ENCODE measurements at regions not wholly inside any gene's neighbourhood (a gene's known extent, or its start where the extent isn't known, plus 50 kb on each side); places are given as distances from the start of the nearest gene placed in this dataset.
"Not testable (repeated sequence)": the region's sequence is repeated elsewhere in the genome, so short reads cannot be mapped to it uniquely, and the experiment has no call there.

DNA sequence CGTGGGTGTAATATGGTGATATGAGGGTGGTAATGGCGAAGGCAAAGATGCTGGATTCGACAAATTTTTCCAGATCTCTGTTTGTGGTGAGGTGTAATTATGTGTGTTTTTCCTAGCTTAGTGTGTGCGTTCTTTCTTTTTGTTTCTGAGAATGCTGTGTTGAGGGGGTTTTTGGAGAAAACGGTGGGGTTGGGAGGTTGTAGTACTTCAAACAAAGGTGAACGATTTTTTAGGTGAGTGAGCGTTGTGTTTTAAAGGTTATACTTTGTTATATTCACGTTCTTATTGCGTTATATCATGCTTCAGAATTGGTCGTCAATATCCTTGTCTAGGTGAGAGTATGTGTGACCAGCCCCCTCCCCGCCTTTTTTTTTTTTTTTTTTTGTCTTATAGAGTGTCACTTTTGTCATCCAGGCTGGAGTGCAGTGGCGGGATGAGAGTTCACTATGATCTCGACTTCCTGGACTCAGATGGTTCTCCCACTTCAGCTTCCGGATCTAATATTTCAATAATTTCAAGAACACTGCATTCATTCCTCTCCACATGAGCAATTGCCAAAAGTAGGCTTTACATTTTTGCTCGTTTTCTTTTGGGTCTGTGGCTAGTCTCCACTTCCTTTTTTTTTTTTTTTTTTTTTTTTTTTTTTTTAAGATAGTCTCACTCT, 82.2 kb upstream of the RNU2-1 start:
- DNase-seq (ENCODE audit: low read depth), result no peak

DNA sequence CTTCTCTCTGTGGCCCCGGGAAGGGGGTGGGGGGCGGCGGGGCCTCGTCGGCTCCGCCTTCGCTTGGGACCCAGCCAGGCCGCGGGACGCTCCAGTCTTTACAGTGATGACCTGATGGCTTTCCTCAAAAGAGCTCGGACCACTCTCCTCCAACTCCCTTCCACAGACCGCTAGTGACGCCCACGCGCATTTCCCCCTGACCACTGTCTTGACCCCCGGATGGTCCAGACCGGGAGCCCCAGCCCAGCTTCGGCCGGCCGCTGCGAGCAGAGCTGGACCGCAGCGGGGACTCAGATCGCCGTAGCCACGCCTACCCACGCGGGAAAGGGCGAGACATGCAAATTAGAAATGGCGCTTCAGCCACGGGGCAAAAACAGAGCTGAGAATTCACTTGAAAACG, 81.6 kb upstream of the RNU2-1 start:
- no peak for DNase-seq (ENCODE audit: low read depth)

DNA sequence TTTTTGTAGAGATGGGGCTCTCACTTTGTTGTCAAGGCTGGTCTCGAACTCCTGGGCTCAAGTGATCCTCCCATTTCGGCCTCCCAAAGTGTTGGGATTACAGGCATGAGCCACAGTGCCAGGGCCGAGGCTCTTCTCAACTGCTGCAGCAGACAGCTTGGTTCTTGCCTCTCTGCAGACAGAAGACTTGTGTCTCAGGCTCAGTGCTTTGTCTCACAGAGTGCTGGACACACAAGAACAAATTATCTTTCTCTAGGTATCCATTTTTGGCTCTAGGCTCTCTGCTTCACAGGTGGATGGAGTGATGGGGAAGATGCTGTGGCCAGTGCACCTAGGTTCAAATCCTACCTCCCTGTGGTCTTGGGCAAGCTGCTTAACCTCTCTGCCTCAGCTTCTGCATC, 80.8 kb upstream of the RNU2-1 start:
- DNase-seq (ENCODE audit: low read depth), result no peak

DNA sequence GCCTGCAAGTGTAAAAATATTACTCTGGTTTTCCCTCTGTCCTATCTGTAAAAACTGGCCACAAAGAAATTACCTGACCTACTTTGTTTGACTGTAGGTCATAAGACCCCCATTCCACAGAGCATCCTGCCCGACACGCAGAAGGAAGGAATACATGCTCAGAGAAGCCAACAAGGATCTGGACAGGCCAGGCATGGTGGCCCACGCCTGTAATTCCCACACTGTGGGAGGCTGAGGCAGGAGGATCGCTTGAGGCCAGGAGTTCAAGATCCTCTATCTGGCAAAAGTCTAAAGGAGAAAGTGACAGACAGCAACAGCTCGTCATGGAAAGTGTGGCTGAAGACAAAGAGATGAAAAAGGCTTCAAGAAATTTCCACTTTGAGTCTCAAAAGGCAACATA, 78.2 kb upstream of the RNU2-1 start:
- no peak for DNase-seq (ENCODE audit: low read depth)

DNA sequence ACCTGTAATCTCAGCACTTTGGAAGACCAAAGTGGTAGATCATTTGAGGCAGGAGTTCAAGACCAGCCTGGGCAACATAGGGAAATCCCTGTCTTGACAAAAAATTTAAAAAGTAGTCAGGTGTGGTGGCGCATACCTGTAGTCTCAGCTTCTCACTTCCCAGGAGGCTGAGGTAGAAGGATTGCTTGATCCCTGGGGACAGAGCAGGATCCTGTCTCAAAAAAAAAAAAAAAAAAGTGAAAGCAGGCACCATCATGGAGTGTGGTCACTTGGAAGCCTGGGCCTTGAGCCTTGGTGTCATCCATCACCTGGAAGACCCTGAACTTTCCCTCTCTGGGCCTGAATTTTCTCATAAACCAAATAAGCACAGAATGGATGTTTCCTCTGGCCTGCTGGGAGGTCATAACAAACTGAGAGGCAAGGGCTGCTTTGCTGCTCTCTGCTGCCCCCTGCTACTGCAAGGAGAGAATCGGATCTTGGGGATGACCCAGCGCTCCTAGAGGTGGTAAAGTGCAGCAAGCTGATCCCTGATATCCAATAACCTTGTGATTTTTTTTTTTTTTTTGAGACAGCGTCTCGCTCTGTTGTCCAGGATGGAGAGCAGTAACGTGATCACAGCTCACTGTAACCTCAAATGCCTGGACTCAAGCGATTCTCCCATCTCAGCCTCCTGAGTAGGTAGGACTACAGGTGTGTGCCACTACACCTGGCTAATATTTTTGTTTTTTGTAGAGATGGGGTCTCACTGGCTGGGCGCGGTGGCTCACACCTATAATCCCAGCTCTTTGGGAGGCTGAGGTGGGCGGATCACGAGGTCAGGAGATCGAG, 75.9 kb upstream of the RNU2-1 start:
- DNase-seq (ENCODE audit: low read depth), result no peak

DNA sequence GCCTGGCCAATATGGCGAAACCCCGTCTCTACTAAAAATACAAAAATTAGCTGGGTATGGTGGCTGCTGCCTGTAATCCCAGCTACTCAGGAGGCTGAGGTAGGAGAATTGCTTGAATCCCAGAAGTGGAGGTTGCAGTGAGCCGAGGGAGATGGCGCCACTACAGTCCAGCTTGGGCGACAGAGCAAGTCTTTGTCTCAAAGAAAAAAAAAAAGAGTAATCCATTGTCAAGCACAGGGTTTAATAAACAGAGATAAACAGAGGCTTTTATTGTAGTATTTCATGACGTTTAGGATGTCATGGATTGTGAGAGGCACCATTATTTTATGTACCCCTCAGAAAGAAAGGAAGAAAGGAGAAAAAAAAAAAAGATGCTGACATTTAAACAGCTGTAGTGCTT, 75.2 kb upstream of the RNU2-1 start:
- DNase-seq (ENCODE audit: low read depth), result no peak

DNA sequence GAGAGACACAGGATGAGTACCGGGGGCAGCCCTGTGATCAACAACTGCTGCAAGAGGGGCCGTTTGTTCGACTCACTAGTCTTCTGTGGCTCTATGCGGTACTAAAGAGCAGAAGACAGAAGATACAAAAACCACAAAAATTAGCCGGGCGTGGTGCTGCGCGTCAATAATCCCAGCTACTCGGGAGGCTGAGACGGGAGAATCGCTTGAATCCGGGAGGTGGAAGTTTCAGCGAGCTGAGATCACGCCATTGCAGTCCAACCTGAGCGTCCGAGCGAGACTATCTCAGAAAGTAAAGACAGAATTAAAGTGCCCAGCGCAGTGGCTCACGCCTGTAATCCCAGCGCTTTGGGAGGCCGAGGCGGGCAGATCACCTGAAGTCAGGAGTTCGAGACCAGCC, 71.0 kb upstream of the RNU2-1 start:
- DNase-seq (ENCODE audit: low read depth), result not testable (repeated sequence)

DNA sequence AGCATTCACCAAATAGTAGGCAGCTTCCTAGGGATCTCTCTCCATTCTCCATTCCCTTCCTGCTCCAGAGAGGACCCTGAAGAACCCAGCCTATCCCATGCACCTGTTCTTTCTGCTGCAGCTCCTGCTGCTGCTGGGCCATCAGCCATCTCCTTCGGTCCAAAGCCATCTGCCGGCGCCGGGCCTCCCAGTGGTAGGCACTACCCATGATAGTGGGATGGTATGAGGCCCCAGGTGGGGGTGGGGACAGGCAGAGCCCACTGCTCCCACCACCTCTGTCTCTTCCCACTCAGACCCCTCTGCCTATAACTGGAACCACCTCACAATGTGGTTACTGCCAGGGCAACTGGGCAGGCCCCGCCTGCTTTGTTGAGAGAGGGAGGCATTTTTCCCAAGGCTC, 69.3 kb upstream of the RNU2-1 start:
- not testable (repeated sequence) for DNase-seq (ENCODE audit: low read depth)

DNA sequence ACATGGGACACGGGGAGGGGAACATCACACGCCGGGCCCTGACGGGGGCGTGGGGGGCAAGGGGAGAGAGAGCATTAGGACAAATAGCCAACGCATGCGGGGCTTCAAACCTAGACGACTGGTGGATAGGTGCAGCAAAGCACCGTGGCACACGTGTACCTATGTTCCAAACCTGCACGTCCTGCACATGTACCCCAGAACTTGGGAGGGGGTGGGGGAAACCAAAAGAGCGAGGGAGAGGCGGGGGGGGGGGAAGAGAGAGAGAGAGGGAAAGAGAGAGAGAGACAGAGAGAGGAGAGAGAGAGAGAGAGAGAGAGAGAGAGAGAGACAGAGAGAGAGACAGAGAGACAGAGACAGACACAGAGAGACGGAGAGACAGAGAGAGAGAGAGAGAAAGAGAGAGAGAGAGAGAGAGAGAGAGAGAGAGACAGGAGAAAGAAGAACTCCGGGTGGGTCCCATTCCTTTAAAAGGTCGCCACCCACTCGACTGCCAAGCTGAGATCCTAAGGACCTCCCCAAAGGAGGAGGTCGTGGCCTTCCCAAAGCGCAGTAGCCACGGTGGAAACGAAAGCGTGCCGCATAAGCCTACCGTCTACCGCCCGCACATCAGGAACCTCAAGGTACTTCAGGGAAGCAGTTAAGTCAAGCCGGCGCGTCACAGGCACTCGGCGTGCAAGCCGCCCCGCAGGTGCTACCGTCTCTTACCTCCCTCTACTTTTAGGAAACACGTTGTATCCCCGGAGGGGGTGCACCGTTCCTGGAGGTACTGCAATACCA, 65.7 kb upstream of the RNU2-1 start:
- DNase-seq (ENCODE audit: low read depth), result not testable (repeated sequence)

DNA sequence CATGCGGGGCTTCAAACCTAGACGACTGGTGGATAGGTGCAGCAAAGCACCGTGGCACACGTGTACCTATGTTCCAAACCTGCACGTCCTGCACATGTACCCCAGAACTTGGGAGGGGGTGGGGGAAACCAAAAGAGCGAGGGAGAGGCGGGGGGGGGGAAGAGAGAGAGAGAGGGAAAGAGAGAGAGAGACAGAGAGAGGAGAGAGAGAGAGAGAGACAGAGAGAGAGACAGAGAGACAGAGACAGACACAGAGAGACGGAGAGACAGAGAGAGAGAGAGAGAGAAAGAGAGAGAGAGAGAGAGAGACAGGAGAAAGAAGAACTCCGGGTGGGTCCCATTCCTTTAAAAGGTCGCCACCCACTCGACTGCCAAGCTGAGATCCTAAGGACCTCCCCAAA, 55.9 kb upstream of the RNU2-1 start:
- not testable (repeated sequence) for DNase-seq (ENCODE audit: low read depth)

DNA sequence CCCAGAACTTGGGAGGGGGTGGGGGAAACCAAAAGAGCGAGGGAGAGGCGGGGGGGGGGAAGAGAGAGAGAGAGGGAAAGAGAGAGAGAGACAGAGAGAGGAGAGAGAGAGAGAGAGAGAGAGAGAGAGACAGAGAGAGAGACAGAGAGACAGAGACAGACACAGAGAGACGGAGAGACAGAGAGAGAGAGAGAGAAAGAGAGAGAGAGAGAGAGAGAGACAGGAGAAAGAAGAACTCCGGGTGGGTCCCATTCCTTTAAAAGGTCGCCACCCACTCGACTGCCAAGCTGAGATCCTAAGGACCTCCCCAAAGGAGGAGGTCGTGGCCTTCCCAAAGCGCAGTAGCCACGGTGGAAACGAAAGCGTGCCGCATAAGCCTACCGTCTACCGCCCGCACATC, 49.8 kb upstream of the RNU2-1 start:
- not testable (repeated sequence) for DNase-seq (ENCODE audit: low read depth)
